ENCODE measurements at regions not wholly inside any gene's neighbourhood (a gene's known extent, or its start where the extent isn't known, plus 50 kb on each side); places are given as distances from the start of the nearest gene placed in this dataset.

DNA sequence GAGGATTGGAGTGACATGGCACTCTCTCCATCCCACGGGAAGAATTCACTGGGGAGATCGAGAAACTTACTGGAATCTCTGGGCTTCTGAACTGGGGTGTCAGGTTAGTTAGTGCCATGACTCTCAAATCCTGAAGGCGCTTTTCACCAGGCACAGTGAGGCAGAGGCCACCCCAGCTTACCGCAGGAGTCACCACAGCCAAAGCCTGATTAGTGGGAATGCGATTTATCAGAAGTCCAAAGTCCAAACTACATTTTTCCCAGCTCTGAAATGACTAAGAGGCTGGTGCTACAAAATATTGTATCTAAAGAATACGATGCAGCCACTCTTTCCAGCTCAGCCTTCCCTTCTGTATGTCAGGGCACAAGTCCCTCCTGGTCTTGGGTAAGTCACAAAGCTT, 334.8 kb upstream of the SHH start:
- H3K23ac ChIP-seq (ENCODE audit: low read length in 2 of 2): no peak overlapping the region
- peaks cover 3% of the 10 kb centered on the region for H3K4me1 ChIP-seq (ENCODE audit: control insufficient read depth, insufficient read depth, low read depth, low read length)
- no peak overlapping the region for H3K4me2 ChIP-seq (ENCODE audit: low read length, poor library complexity, severe bottlenecking)
- no peak overlapping the region for H3K18ac ChIP-seq (ENCODE audit: low read depth in 1 of 2, low read length in 2 of 2)
- H3K27ac ChIP-seq (ENCODE audit: low read length, poor library complexity, severe bottlenecking): no peak overlapping the region
- no peak overlapping the region for H2BK120ac ChIP-seq (ENCODE audit: low read depth, low read length)
- H2BK15ac ChIP-seq (ENCODE audit: low read depth, poor library complexity, severe bottlenecking): no peak overlapping the region
- no peak overlapping the region for H3K9ac ChIP-seq (ENCODE audit: low read length)
- no peak overlapping the region for H2AFZ ChIP-seq (ENCODE audit: low read depth, low read length)
- no peaks in the 10 kb centered on the region for H3K27me3 ChIP-seq (ENCODE audit: control insufficient read depth in 1 of 2, insufficient read depth in 1 of 2, low read length in 2 of 2)
- H3K9me3 ChIP-seq (ENCODE audit: control insufficient read depth, low read length): no peaks in the 10 kb centered on the region
- no peak overlapping the region for H3K4me3 ChIP-seq (ENCODE audit: insufficient read depth in 1 of 2, low read depth in 1 of 2, low read length in 2 of 2)
- no peak for DNase-seq
- no peak overlapping the region for H4K91ac ChIP-seq (ENCODE audit: low read length)
- H3K4ac ChIP-seq (ENCODE audit: low read depth in 1 of 2, low read length in 2 of 2): no peak overlapping the region
- no peak overlapping the region for H4K8ac ChIP-seq (ENCODE audit: low read length)
- H2BK5ac ChIP-seq (ENCODE audit: low read depth, low read length, poor library complexity, severe bottlenecking): no peak overlapping the region
- H2AK5ac ChIP-seq (ENCODE audit: low read length, severe bottlenecking): no peak overlapping the region
- WGBS: 73% methylated on average over 6 of the region's 6 CpGs
- H3K14ac ChIP-seq (ENCODE audit: low read length in 2 of 2): no peak overlapping the region
- no peak overlapping the region for H2BK12ac ChIP-seq (ENCODE audit: low read length in 2 of 2)
- no peaks in the 10 kb centered on the region for H3K79me1 ChIP-seq (replicated peaks; ENCODE audit: low read length, poor library complexity, severe bottlenecking)
- no peaks in the 10 kb centered on the region for H3K36me3 ChIP-seq (ENCODE audit: control insufficient read depth in 1 of 2, insufficient read depth in 2 of 2, low read depth in 1 of 2, low read length in 2 of 2)

- Histone ChIP-seq H2BK5ac (ENCODE audit: low read depth, low read length, poor library complexity, severe bottlenecking) (no peak overlapping the region), H3K27ac (ENCODE audit: low read length, poor library complexity, severe bottlenecking) (no peak overlapping the region), H2BK15ac (ENCODE audit: low read depth, poor library complexity, severe bottlenecking) (no peak overlapping the region), H3K4me3 (ENCODE audit: insufficient read depth in 1 of 2, low read depth in 1 of 2, low read length in 2 of 2) (no peak overlapping the region), H3K9ac (ENCODE audit: low read length) (no peak overlapping the region), H3K27me3 (ENCODE audit: control insufficient read depth in 1 of 2, insufficient read depth in 1 of 2, low read length in 2 of 2) (no peaks in the 10 kb centered on the region), H3K18ac (ENCODE audit: low read depth in 1 of 2, low read length in 2 of 2) (no peak overlapping the region), H3K14ac (ENCODE audit: low read length in 2 of 2) (no peak overlapping the region), H4K8ac (ENCODE audit: low read length) (no peak overlapping the region), H4K91ac (ENCODE audit: low read length) (no peak overlapping the region), H3K4me2 (ENCODE audit: low read length, poor library complexity, severe bottlenecking) (no peak overlapping the region), H2BK12ac (ENCODE audit: low read length in 2 of 2) (no peak overlapping the region), H2BK120ac (ENCODE audit: low read depth, low read length) (no peak overlapping the region), H2AK5ac (ENCODE audit: low read length, severe bottlenecking) (no peak overlapping the region), H3K79me1 (replicated peaks; ENCODE audit: low read length, poor library complexity, severe bottlenecking) (no peaks in the 10 kb centered on the region), H2AFZ (ENCODE audit: low read depth, low read length) (no peak overlapping the region), H3K36me3 (ENCODE audit: control insufficient read depth in 1 of 2, insufficient read depth in 2 of 2, low read depth in 1 of 2, low read length in 2 of 2) (no peaks in the 10 kb centered on the region), H3K4ac (ENCODE audit: low read depth in 1 of 2, low read length in 2 of 2) (no peak overlapping the region), H3K23ac (ENCODE audit: low read length in 2 of 2) (no peak overlapping the region), H3K4me1 (ENCODE audit: control insufficient read depth, insufficient read depth, low read depth, low read length) (peaks cover under 1% of the 10 kb centered on the region), H3K9me3 (ENCODE audit: control insufficient read depth, low read length) (no peaks in the 10 kb centered on the region)
- WGBS: 66% methylated on average over 8 of the region's 8 CpGs
- no peak for DNase-seq
Measured at GRCh38 chr7:156145996-156146395, 333.7 kb upstream of the SHH start.

GRCh38 chr7:156145184-156145583, 332.9 kb upstream of the SHH start:
- no peaks in the 10 kb centered on the region for H3K27me3 ChIP-seq (ENCODE audit: control insufficient read depth in 1 of 2, insufficient read depth in 1 of 2, low read length in 2 of 2)
- no peak overlapping the region for H3K14ac ChIP-seq (ENCODE audit: low read length in 2 of 2)
- no peak overlapping the region for H4K91ac ChIP-seq (ENCODE audit: low read length)
- no peaks in the 10 kb centered on the region for H3K4me1 ChIP-seq (ENCODE audit: control insufficient read depth, insufficient read depth, low read depth, low read length)
- no peak overlapping the region for H2AK5ac ChIP-seq (ENCODE audit: low read length, severe bottlenecking)
- no peaks in the 10 kb centered on the region for H3K36me3 ChIP-seq (ENCODE audit: control insufficient read depth in 1 of 2, insufficient read depth in 2 of 2, low read depth in 1 of 2, low read length in 2 of 2)
- no peak overlapping the region for H4K8ac ChIP-seq (ENCODE audit: low read length)
- no peak overlapping the region for H3K27ac ChIP-seq (ENCODE audit: low read length, poor library complexity, severe bottlenecking)
- H3K9ac ChIP-seq (ENCODE audit: low read length): no peak overlapping the region
- H3K4me2 ChIP-seq (ENCODE audit: low read length, poor library complexity, severe bottlenecking): no peak overlapping the region
- no peak for DNase-seq
- H3K4me3 ChIP-seq (ENCODE audit: insufficient read depth in 1 of 2, low read depth in 1 of 2, low read length in 2 of 2): no peak overlapping the region
- H2BK5ac ChIP-seq (ENCODE audit: low read depth, low read length, poor library complexity, severe bottlenecking): no peak overlapping the region
- no peak overlapping the region for H3K23ac ChIP-seq (ENCODE audit: low read length in 2 of 2)
- no peak overlapping the region for H3K18ac ChIP-seq (ENCODE audit: low read depth in 1 of 2, low read length in 2 of 2)
- no peak overlapping the region for H3K4ac ChIP-seq (ENCODE audit: low read depth in 1 of 2, low read length in 2 of 2)
- H2BK120ac ChIP-seq (ENCODE audit: low read depth, low read length): no peak overlapping the region
- H2BK12ac ChIP-seq (ENCODE audit: low read length in 2 of 2): no peak overlapping the region
- H2AFZ ChIP-seq (ENCODE audit: low read depth, low read length): no peak overlapping the region
- H2BK15ac ChIP-seq (ENCODE audit: low read depth, poor library complexity, severe bottlenecking): no peak overlapping the region
- H3K79me1 ChIP-seq (replicated peaks; ENCODE audit: low read length, poor library complexity, severe bottlenecking): no peaks in the 10 kb centered on the region
- WGBS: 79% methylated on average over 6 of the region's 6 CpGs
- no peaks in the 10 kb centered on the region for H3K9me3 ChIP-seq (ENCODE audit: control insufficient read depth, low read length)

GRCh38 chr7:156143683-156144082, 331.4 kb upstream of the SHH start:
- Histone ChIP-seq H2BK12ac (ENCODE audit: low read length in 2 of 2) (no peak overlapping the region), H3K14ac (ENCODE audit: low read length in 2 of 2) (no peak overlapping the region), H2BK120ac (ENCODE audit: low read depth, low read length) (no peak overlapping the region), H2AFZ (ENCODE audit: low read depth, low read length) (no peak overlapping the region), H3K36me3 (ENCODE audit: control insufficient read depth in 1 of 2, insufficient read depth in 2 of 2, low read depth in 1 of 2, low read length in 2 of 2) (no peaks in the 10 kb centered on the region), H4K8ac (ENCODE audit: low read length) (no peak overlapping the region), H3K9ac (ENCODE audit: low read length) (no peak overlapping the region), H4K91ac (ENCODE audit: low read length) (no peak overlapping the region), H3K27me3 (ENCODE audit: control insufficient read depth in 1 of 2, insufficient read depth in 1 of 2, low read length in 2 of 2) (no peaks in the 10 kb centered on the region), H3K4me1 (ENCODE audit: control insufficient read depth, insufficient read depth, low read depth, low read length) (no peaks in the 10 kb centered on the region), H3K18ac (ENCODE audit: low read depth in 1 of 2, low read length in 2 of 2) (no peak overlapping the region), H3K79me1 (replicated peaks; ENCODE audit: low read length, poor library complexity, severe bottlenecking) (no peaks in the 10 kb centered on the region), H3K23ac (ENCODE audit: low read length in 2 of 2) (no peak overlapping the region), H3K4me2 (ENCODE audit: low read length, poor library complexity, severe bottlenecking) (no peak overlapping the region), H2BK15ac (ENCODE audit: low read depth, poor library complexity, severe bottlenecking) (no peak overlapping the region), H2BK5ac (ENCODE audit: low read depth, low read length, poor library complexity, severe bottlenecking) (no peak overlapping the region), H3K4me3 (ENCODE audit: insufficient read depth in 1 of 2, low read depth in 1 of 2, low read length in 2 of 2) (no peak overlapping the region), H3K9me3 (ENCODE audit: control insufficient read depth, low read length) (no peaks in the 10 kb centered on the region), H3K4ac (ENCODE audit: low read depth in 1 of 2, low read length in 2 of 2) (no peak overlapping the region), H2AK5ac (ENCODE audit: low read length, severe bottlenecking) (no peak overlapping the region), H3K27ac (ENCODE audit: low read length, poor library complexity, severe bottlenecking) (no peak overlapping the region)
- DNase-seq: no peak
- 70% methylated on average over 5 of the region's 7 CpGs for WGBS

Data from mesenchymal stem cell (in vitro differentiated cells and primary cell).